Stomach (tissue), 8 donors: ENCODE measurements at regions not wholly inside any gene's neighbourhood (a gene's known extent, or its start where the extent isn't known, plus 50 kb on each side); places are given as distances from the start of the nearest gene placed in this dataset.

Experiments used
- DNase-seq, 2 donors: peaks; one replicate each; pipeline versions ENCODE4 v3.0.0 to v3.0.0-alpha.2; 2013 to 2019
- H3K27ac ChIP-seq, 5 donors: fragments of 200-600 bp in 4 of 5; sonication (generic) in 4 of 5; one replicate each; pipeline ENCODE4 v1.5.1; 2013 to 2019; ENCODE audit warnings: mild to moderate bottlenecking in 1 of 5, moderate library complexity in 1 of 5
- H3K27me3 ChIP-seq, 3 donors: fragments of 200-600 bp; sonication (generic); one replicate each; pipeline ENCODE4 v1.5.1; 2017 to 2019; ENCODE audit warnings: mixed run types in 1 of 3
- H3K36me3 ChIP-seq, 4 donors: fragments of 200-600 bp; sonication (generic); 1 replicate in 3 of 4; 2 replicates in 1 of 4; pipeline ENCODE4 v1.5.1; 2016 to 2019
- H3K4me1 ChIP-seq, 4 donors: fragments of 200-600 bp; sonication (generic); one replicate each; pipeline ENCODE4 v1.5.1; 2016 to 2019
- H3K4me3 ChIP-seq, 4 donors: fragments of 200-600 bp; sonication (generic) in 3 of 4; one replicate each; pipeline ENCODE4 v1.5.1; 2016 to 2019; ENCODE audit warnings: mild to moderate bottlenecking in 1 of 4
- H3K9me3 ChIP-seq, 4 donors: fragments of 200-600 bp; sonication (generic); one replicate each; pipeline ENCODE4 v1.5.1; 2016 to 2019
- EP300 ChIP-seq: sonication (generic); formaldehyde crosslinking; IDR thresholded peaks from one replicate; pipeline ENCODE4 v1.6.1; 2017; ENCODE audit warnings: antibody characterized with exemption
- POLR2A ChIP-seq, 4 donors: fragments of 450-650 bp; IDR thresholded peaks; one replicate each; pipeline ENCODE4 v1.6.1; 2016; ENCODE audit warnings: antibody characterized with exemption in 4 of 4, control low read depth in 2 of 4, mild to moderate bottlenecking in 1 of 4, moderate library complexity in 1 of 4
- POLR2AphosphoS5 ChIP-seq, 3 donors: sonication (generic); formaldehyde crosslinking; IDR thresholded peaks; one replicate each; pipeline ENCODE4 v1.6.1; 2016; ENCODE audit warnings: antibody characterized with exemption in 3 of 3
- WGBS, 5 donors: extraction: QIAGEN DNeasy Blood & Tissue Kit in 3 of 5; methylation state at CpG; one replicate each; pipeline versions ENCODE4 v1.1.5 to v1.1.7; 2013 to 2018; 5-methylcytosine and 5-hydroxymethylcytosine counted together
- intact Hi-C: fragments of 100-400 bp; cut with DNase I; formaldehyde crosslinking; loops from one replicate; pipeline ENCODE4 v1.15.1; 2023; ENCODE audit warnings: low total_unique reads
- TF ChIP-seq, protein P1 (sequence below), 7 experiments: fragments of 450-650 bp in 4 of 7; fragments of 200-600 bp in 3 of 7; sonication (generic) in 3 of 7; IDR thresholded peaks; one replicate each; pipeline ENCODE4 v1.5.1; 2016 to 2019; ENCODE audit warnings: antibody characterized with exemption in 7 of 7, control low read depth in 2 of 7, mild to moderate bottlenecking in 1 of 7
- donor health status: healthy with polysubstance abuse.
- donor health status: Bipolar disorder and iron deficiency.
- donor health status: healthy.

DNA sequence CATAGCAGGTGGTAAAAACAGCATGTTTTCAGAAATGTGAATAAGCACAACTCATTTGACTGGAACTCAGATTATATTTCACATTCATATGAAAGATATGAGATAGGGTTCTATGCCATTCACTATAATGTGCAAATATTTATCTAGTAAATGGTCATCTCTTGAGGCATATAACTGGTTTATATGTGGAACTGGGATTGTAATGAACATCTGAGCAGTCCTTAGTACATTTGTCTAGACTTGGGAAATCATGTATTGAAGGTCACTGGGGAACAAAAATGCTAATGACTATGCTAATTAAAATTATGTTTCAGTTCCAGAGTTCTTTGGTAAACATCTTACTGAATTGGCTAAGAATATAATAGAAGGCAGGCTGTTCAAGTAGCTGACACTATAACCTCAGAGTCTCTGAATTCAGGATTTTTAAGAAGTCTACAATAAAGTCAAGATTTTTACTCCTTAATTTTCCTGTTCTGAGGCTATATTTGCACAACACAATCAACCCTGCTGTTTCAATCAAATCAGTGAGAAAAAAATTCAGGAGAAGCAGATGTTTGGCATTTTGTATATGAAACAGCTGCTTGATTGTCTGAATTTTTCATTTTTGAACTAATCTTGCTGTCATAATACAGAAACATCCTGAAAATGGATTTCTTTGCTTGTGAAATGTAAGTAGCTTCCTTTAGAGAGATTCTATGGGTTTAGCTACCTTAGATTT is 244.8 kb upstream of the RGS18 start:
- no peak for DNase-seq
- intact Hi-C loops: no loop called here
- H3K9me3 ChIP-seq: no peaks in the 10 kb centered on the region
- H3K4me3 ChIP-seq: no peak overlapping the region
- no peaks in the 10 kb centered on the region for H3K27me3 ChIP-seq
- H3K36me3 ChIP-seq: no peaks in the 10 kb centered on the region
- TF ChIP-seq POLR2AphosphoS5 (IDR thresholded peaks at IDR 0.05) (no peak), EP300 (no peak), POLR2A (IDR thresholded peaks at IDR 0.05) (no peak)
- TF ChIP-seq, protein P1, sequence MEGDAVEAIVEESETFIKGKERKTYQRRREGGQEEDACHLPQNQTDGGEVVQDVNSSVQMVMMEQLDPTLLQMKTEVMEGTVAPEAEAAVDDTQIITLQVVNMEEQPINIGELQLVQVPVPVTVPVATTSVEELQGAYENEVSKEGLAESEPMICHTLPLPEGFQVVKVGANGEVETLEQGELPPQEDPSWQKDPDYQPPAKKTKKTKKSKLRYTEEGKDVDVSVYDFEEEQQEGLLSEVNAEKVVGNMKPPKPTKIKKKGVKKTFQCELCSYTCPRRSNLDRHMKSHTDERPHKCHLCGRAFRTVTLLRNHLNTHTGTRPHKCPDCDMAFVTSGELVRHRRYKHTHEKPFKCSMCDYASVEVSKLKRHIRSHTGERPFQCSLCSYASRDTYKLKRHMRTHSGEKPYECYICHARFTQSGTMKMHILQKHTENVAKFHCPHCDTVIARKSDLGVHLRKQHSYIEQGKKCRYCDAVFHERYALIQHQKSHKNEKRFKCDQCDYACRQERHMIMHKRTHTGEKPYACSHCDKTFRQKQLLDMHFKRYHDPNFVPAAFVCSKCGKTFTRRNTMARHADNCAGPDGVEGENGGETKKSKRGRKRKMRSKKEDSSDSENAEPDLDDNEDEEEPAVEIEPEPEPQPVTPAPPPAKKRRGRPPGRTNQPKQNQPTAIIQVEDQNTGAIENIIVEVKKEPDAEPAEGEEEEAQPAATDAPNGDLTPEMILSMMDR (IDR thresholded peaks at IDR 0.05): no peak
- no peak overlapping the region for H3K27ac ChIP-seq
- H3K4me1 ChIP-seq: no peaks in the 10 kb centered on the region

DNA sequence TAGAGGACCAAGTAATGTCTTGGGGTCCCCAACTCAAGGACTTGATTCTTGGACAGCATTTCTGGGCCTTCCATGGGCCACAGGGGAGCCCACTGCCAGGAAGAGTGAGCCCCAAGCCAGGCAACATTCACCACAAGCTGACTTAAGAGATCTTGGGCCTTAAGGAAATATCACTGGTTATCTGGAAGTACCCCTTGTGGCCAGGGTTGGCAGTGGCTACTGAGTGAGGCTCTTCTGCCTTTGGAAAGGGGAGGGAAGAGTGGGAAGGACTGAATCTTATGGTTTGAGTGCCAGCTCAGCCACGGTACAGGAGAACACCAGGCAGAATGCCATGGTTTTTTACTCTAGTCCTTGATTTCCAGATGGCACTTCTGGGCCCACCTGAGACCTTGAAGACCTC is 228.9 kb upstream of the RGS18 start:
- no peak for DNase-seq
- no peaks in the 10 kb centered on the region for H3K27me3 ChIP-seq
- 59 to 85% (median 75%) methylated on average over 1 of the region's 1 CpG for WGBS, 5 donors
- no peak for TF ChIP-seq POLR2AphosphoS5 (IDR thresholded peaks at IDR 0.05)
- no peak for TF ChIP-seq EP300
- TF ChIP-seq POLR2A (IDR thresholded peaks at IDR 0.05): no peak
- TF ChIP-seq, protein P1 (IDR thresholded peaks at IDR 0.05): no peak
- H3K9me3 ChIP-seq: peaks cover 0 to 28% (median 11%) of the 10 kb centered on the region in 4 donors
- H3K27ac ChIP-seq: no peak overlapping the region
- no peak overlapping the region for H3K4me3 ChIP-seq
- no peaks in the 10 kb centered on the region for H3K4me1 ChIP-seq
- intact Hi-C loops: no loop called here
- no peaks in the 10 kb centered on the region for H3K36me3 ChIP-seq

DNA sequence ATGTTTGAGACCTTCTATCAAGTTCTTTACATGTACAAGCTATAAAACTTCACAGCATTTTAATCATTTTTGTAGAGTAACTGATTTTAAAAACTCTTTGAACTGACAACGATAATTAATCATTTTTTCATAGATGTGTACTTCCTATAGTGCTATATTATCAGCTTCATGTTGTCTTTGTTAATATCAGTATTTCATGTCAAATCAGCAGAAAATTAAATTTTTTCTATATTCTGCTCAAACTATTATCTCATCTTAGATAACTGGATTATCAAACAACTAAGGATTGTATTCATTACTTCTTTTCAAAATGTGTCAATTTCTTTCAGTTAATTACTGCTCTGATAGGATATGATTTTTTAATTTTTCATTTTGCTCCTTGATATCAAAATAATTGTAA is 214.6 kb upstream of the RGS18 start:
- H3K9me3 ChIP-seq: no peaks in the 10 kb centered on the region
- no peaks in the 10 kb centered on the region for H3K36me3 ChIP-seq
- TF ChIP-seq, protein P1 (IDR thresholded peaks at IDR 0.05): no peak
- no peak for TF ChIP-seq POLR2A (IDR thresholded peaks at IDR 0.05)
- no peak for TF ChIP-seq POLR2AphosphoS5 (IDR thresholded peaks at IDR 0.05)
- TF ChIP-seq EP300: no peak
- DNase-seq: no peak
- intact Hi-C loops: no loop called here
- H3K4me1 ChIP-seq: no peaks in the 10 kb centered on the region
- H3K4me3 ChIP-seq: no peak overlapping the region
- no peak overlapping the region for H3K27ac ChIP-seq
- WGBS, 5 donors: 80 to 88% (median 84%) methylated on average over 1 of the region's 1 CpG
- H3K27me3 ChIP-seq: no peaks in the 10 kb centered on the region

DNA sequence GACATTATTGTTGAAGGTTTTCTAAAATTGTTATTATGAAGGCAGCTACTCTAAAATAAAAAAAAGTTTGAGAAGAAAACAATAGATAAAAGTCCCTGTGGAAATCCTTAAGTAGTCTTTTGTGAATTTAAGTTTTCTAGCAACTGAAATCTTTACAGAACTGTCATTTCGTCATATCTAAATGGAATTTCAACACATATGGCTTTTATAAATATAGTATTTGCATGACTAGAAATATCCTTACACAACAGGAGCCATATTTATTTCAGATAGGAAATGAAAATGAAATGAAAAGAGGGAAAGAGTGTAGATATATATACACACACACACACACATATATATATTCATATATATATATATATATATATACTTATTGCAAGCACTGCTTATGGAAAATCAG is 204.7 kb upstream of the RGS18 start:
- H3K27me3 ChIP-seq: no peaks in the 10 kb centered on the region
- 58 to 70% (median 60%) methylated on average over 1 of the region's 1 CpG for WGBS, 5 donors
- TF ChIP-seq EP300 (no peak), POLR2AphosphoS5 (IDR thresholded peaks at IDR 0.05) (no peak), POLR2A (IDR thresholded peaks at IDR 0.05) (no peak)
- TF ChIP-seq, protein P1 (IDR thresholded peaks at IDR 0.05): no peak
- no peaks in the 10 kb centered on the region for H3K36me3 ChIP-seq
- H3K9me3 ChIP-seq: no peaks in the 10 kb centered on the region
- H3K4me3 ChIP-seq: no peak overlapping the region
- intact Hi-C loops: no loop called here
- DNase-seq: no peak
- no peaks in the 10 kb centered on the region for H3K4me1 ChIP-seq
- no peak overlapping the region for H3K27ac ChIP-seq
